Central memory CD8-positive, alpha-beta T cell (primary cell): ENCODE measurements at regions not wholly inside any gene's neighbourhood (a gene's known extent, or its start where the extent isn't known, plus 50 kb on each side); places are given as distances from the start of the nearest gene placed in this dataset.
"Not testable (repeated sequence)": the region's sequence is repeated elsewhere in the genome, so short reads cannot be mapped to it uniquely, and the experiment has no call there.

ENCODE experiments used
- ATAC-seq: fragments of 150-1000 bp; cut with Tn5 transposase; replicated peaks from 2 replicates; pipeline ENCODE4 v1.10.0; 2022; ENCODE audit warnings: mild to moderate bottlenecking, moderate FRiP score, moderate number of reproducible peaks; ENCODE audit not compliant: poor library complexity, severe bottlenecking; ENCODE audit errors: extremely low read depth
- DNase-seq, 2 donors: peaks; one replicate each; pipeline ENCODE4 v3.0.0; 2021; ENCODE audit warnings: low spot score in 2 of 2
- H3K27ac Mint-ChIP-seq: one replicate; pipeline ENCODE4 v1.8.0; 2022; ENCODE audit warnings: low read depth, mild to moderate bottlenecking, moderate library complexity, mixed read lengths
- H3K27me3 Mint-ChIP-seq: one replicate; pipeline ENCODE4 v1.8.0; 2022; ENCODE audit warnings: mixed read lengths
- H3K36me3 Mint-ChIP-seq: one replicate; pipeline ENCODE4 v1.8.0; 2022; ENCODE audit warnings: mild to moderate bottlenecking, moderate library complexity, mixed read lengths; ENCODE audit not compliant: insufficient read depth
- H3K4me1 Mint-ChIP-seq: one replicate; pipeline ENCODE4 v1.8.0; 2022; ENCODE audit warnings: mixed read lengths
- H3K4me3 Mint-ChIP-seq: one replicate; pipeline ENCODE4 v1.8.0; 2022; ENCODE audit warnings: mild to moderate bottlenecking, moderate library complexity, mixed read lengths
- H3K9me3 Mint-ChIP-seq: one replicate; pipeline ENCODE4 v1.8.0; 2022; ENCODE audit warnings: mixed read lengths

DNA sequence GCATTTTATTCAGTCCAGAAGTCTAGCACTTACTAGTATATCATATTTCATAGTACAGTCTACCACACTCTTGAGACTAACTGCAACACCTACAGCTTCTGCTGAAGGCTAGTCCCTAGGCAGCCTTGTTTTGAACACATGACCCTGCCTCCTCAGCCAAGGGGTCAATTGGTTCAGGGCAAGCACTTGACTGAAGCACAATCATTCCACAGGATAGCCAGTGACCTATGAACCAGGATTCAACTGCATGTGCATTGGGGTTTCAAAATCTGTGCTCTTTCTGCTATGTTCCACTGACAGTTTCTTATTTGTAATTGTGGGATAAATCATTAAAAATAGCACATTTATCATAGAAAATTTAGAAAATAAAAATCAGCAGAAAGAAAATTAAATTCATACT is 186.8 kb downstream of the TMEM161B start:
- H3K27ac Mint-ChIP-seq: no peak overlapping the region
- H3K4me1 Mint-ChIP-seq: no peaks in the 10 kb centered on the region
- H3K36me3 Mint-ChIP-seq: no peaks in the 10 kb centered on the region
- DNase-seq: no peak
- ATAC-seq: no peak
- no peak overlapping the region for H3K4me3 Mint-ChIP-seq
- no peaks in the 10 kb centered on the region for H3K9me3 Mint-ChIP-seq
- H3K27me3 Mint-ChIP-seq: peaks cover 28% of the 10 kb centered on the region

DNA sequence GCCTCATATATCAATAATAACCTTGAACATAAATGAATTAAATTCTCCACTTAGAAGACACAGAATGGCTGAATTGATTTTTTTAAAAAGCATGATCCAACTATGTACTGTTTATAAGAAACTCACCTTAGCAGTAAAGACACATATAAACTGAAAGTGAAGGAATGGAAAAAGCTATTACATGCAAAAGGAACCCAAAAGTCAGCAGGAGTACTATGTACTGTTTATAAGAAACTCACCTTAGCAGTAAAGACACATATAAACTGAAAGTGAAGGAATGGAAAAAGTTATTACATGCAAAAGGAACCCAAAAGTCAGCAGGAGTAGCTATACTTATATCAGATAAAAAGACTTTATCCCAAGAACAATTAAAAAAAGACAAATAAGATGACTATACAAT is 204.8 kb downstream of the TMEM161B start:
- H3K9me3 Mint-ChIP-seq: peaks cover 13% of the 10 kb centered on the region
- no peaks in the 10 kb centered on the region for H3K4me1 Mint-ChIP-seq
- no peak overlapping the region for H3K27ac Mint-ChIP-seq
- H3K4me3 Mint-ChIP-seq: no peak overlapping the region
- ATAC-seq (no peak), DNase-seq (no peak)
- no peaks in the 10 kb centered on the region for H3K36me3 Mint-ChIP-seq
- H3K27me3 Mint-ChIP-seq: peaks cover 17% of the 10 kb centered on the region

DNA sequence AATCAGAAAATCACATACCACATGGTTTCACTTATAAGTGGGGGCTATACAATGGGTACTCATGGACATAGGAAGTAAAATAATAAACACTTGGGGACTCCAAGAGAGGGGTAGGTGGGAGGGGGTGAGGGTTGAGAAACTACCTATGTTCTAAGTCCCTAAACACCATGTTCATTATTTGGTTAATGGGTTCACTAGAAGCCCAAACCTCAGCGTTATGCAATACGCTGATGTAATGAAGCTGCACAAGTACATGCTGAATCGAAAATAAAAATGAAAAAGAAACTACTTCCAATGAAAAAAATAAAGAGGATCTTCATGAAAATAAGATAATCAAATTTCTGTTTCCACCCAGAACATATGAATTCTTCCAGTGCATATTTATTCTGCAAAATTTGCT is 208.5 kb downstream of the TMEM161B start:
- DNase-seq (no peak), ATAC-seq (no peak)
- Mint-ChIP-seq H3K9me3 (peaks cover 13% of the 10 kb centered on the region), H3K4me1 (no peaks in the 10 kb centered on the region), H3K36me3 (no peaks in the 10 kb centered on the region), H3K27me3 (peaks cover 11% of the 10 kb centered on the region), H3K27ac (no peak overlapping the region), H3K4me3 (no peak overlapping the region)

GRCh38 chr5:88058625-88059024 is 210.0 kb downstream of the TMEM161B start:
- Mint-ChIP-seq H3K9me3 (peaks cover 9% of the 10 kb centered on the region), H3K36me3 (no peaks in the 10 kb centered on the region), H3K27me3 (no peaks in the 10 kb centered on the region), H3K4me3 (no peak overlapping the region), H3K4me1 (no peaks in the 10 kb centered on the region), H3K27ac (no peak overlapping the region)
- no peak for ATAC-seq
- DNase-seq: no peak

GRCh38 chr5:88052468-88052867 is 216.2 kb downstream of the TMEM161B start:
- H3K4me3 Mint-ChIP-seq, H3K9me3 Mint-ChIP-seq, H3K36me3 Mint-ChIP-seq, H3K4me1 Mint-ChIP-seq, DNase-seq, H3K27ac Mint-ChIP-seq, H3K27me3 Mint-ChIP-seq, ATAC-seq: not testable (repeated sequence)

- Mint-ChIP-seq H3K27ac (no peak overlapping the region), H3K4me1 (no peaks in the 10 kb centered on the region), H3K9me3 (no peaks in the 10 kb centered on the region), H3K36me3 (no peaks in the 10 kb centered on the region), H3K4me3 (no peak overlapping the region), H3K27me3 (peaks cover 7% of the 10 kb centered on the region)
- ATAC-seq: no peak
- no peak for DNase-seq
These were observed 217.5 kb downstream of the TMEM161B start for GRCh38 chr5:88051148-88051547.

DNA sequence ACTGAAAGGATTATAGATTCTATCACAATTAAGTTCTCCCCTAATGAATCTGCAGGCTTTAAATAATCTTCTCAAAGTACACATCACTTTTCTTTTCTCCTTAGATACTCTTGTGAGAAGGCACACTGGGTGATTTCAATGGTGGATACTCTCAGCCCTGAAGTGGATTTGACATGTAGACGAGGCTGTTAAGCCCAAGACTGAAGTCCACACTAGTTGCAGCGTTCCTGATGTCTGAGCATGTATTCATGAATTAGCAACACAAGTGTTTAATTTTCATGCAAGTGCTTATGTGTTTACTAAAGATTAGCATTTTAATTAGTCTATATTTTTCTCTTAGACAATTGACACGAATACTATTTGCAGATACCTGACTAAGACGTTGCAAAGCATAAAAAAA is 218.9 kb downstream of the TMEM161B start:
- H3K9me3 Mint-ChIP-seq: no peaks in the 10 kb centered on the region
- no peak overlapping the region for H3K27ac Mint-ChIP-seq
- H3K36me3 Mint-ChIP-seq: no peaks in the 10 kb centered on the region
- H3K27me3 Mint-ChIP-seq: peaks cover 7% of the 10 kb centered on the region
- no peaks in the 10 kb centered on the region for H3K4me1 Mint-ChIP-seq
- ATAC-seq (no peak), DNase-seq (no peak)
- no peak overlapping the region for H3K4me3 Mint-ChIP-seq

- no peak for DNase-seq
- ATAC-seq: no peak
- Mint-ChIP-seq H3K9me3 (no peaks in the 10 kb centered on the region), H3K27me3 (peaks cover 7% of the 10 kb centered on the region), H3K36me3 (no peaks in the 10 kb centered on the region), H3K4me3 (no peak overlapping the region), H3K4me1 (no peaks in the 10 kb centered on the region), H3K27ac (no peak overlapping the region)
These were observed 219.5 kb downstream of the TMEM161B start for GRCh38 chr5:88049156-88049555.

- no peak overlapping the region for H3K27ac Mint-ChIP-seq
- H3K4me3 Mint-ChIP-seq: no peak overlapping the region
- H3K36me3 Mint-ChIP-seq: no peaks in the 10 kb centered on the region
- H3K27me3 Mint-ChIP-seq: no peaks in the 10 kb centered on the region
- no peak for DNase-seq
- ATAC-seq: no peak
- no peaks in the 10 kb centered on the region for H3K9me3 Mint-ChIP-seq
- H3K4me1 Mint-ChIP-seq: no peaks in the 10 kb centered on the region
These were observed 222.6 kb downstream of the TMEM161B start for GRCh38 chr5:88045931-88046461.

GRCh38 chr5:88045165-88045564 is 223.5 kb downstream of the TMEM161B start:
- H3K4me3 Mint-ChIP-seq: no peak overlapping the region
- no peaks in the 10 kb centered on the region for H3K27me3 Mint-ChIP-seq
- ATAC-seq (no peak), DNase-seq (no peak)
- no peaks in the 10 kb centered on the region for H3K9me3 Mint-ChIP-seq
- H3K36me3 Mint-ChIP-seq: no peaks in the 10 kb centered on the region
- no peaks in the 10 kb centered on the region for H3K4me1 Mint-ChIP-seq
- H3K27ac Mint-ChIP-seq: no peak overlapping the region

- Mint-ChIP-seq H3K27ac (no peak overlapping the region), H3K4me3 (no peak overlapping the region), H3K36me3 (no peaks in the 10 kb centered on the region), H3K4me1 (no peaks in the 10 kb centered on the region), H3K27me3 (no peaks in the 10 kb centered on the region), H3K9me3 (no peaks in the 10 kb centered on the region)
- no peak for ATAC-seq
- no peak for DNase-seq
These were observed 234.1 kb downstream of the TMEM161B start for GRCh38 chr5:88034520-88034919.

DNA sequence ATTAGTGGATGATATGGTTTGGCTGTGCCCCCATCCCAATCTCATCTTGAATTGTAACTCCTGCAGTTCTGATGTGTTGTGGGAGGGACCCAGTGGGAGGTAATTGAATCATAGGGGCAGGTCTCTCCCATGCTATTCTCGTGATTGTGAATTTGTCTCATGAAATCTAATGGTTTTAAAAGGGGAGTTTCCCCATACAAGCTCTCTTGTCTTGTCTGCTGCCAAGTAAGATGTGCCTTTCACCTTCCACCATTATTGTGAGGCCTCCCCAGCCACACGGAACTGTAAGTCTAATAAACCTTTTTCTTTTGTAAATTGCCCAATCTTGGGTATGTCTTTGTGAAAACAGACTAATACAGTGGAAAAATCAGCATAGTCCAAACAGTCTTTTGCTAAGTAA is 235.5 kb downstream of the TMEM161B start:
- DNase-seq (no peak), ATAC-seq (no peak)
- H3K4me3 Mint-ChIP-seq: no peak overlapping the region
- H3K9me3 Mint-ChIP-seq: no peaks in the 10 kb centered on the region
- H3K27me3 Mint-ChIP-seq: peaks cover 1% of the 10 kb centered on the region
- H3K36me3 Mint-ChIP-seq: no peaks in the 10 kb centered on the region
- H3K4me1 Mint-ChIP-seq: no peaks in the 10 kb centered on the region
- H3K27ac Mint-ChIP-seq: no peak overlapping the region

DNA sequence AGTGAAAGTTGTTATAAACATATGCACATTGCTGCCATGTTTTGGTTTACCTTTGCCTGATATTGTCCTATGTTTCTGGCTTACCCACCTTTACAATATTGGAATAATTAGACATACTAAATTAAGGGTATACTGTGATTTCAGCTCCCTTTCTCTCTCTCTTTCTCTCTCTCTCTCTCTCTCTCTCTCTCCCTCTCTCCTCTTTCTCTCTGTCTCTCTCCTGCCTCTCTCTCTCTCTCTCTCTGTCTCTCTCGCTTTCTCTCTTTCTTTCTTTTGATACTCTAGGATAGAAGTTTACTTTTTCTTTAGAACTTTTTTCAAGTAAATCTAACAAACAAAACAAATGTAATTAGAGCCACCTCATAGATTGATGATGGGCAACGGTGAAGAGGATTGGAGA is 239.6 kb downstream of the TMEM161B start:
- ATAC-seq: no peak
- H3K9me3 Mint-ChIP-seq: no peaks in the 10 kb centered on the region
- H3K27me3 Mint-ChIP-seq: peaks cover 13% of the 10 kb centered on the region
- H3K27ac Mint-ChIP-seq: no peak overlapping the region
- no peaks in the 10 kb centered on the region for H3K36me3 Mint-ChIP-seq
- H3K4me3 Mint-ChIP-seq: no peak overlapping the region
- no peak for DNase-seq
- no peaks in the 10 kb centered on the region for H3K4me1 Mint-ChIP-seq

DNA sequence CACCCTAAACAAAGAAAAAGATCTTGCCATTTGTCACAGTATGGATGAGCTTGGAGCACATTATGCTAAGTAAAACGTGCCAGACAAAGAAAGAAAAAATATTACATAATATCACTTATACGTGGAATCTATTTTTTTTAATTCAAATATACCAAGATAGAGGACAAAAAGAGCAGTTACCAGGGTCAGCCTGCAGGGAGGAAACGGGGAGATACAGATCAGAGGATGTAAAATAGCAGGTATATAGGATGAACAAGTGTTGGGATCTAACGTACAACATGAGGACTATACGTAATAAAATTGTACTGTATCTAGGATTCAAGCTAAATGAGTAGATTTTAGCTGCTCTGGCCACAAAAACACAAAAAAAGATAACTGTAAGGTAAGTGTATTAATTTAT is 247.5 kb downstream of the TMEM161B start:
- DNase-seq (no peak), ATAC-seq (no peak)
- Mint-ChIP-seq H3K4me3 (no peak overlapping the region), H3K27me3 (no peaks in the 10 kb centered on the region), H3K36me3 (no peaks in the 10 kb centered on the region), H3K4me1 (no peaks in the 10 kb centered on the region), H3K9me3 (no peaks in the 10 kb centered on the region), H3K27ac (no peak overlapping the region)
